HG03442 (cell line): ENCODE measurements at regions not wholly inside any gene's neighbourhood (a gene's known extent, or its start where the extent isn't known, plus 50 kb on each side); places are given as distances from the start of the nearest gene placed in this dataset.
"Not testable (repeated sequence)": the region's sequence is repeated elsewhere in the genome, so short reads cannot be mapped to it uniquely, and the experiment has no call there.

ENCODE experiments used
- ATAC-seq: cut with Tn5 transposase; IDR thresholded peaks from one replicate; pipeline ENCODE4 v1.9.1; 2021; ENCODE audit warnings: mild to moderate bottlenecking, moderate library complexity; ENCODE audit not compliant: unreplicated experiment

DNA sequence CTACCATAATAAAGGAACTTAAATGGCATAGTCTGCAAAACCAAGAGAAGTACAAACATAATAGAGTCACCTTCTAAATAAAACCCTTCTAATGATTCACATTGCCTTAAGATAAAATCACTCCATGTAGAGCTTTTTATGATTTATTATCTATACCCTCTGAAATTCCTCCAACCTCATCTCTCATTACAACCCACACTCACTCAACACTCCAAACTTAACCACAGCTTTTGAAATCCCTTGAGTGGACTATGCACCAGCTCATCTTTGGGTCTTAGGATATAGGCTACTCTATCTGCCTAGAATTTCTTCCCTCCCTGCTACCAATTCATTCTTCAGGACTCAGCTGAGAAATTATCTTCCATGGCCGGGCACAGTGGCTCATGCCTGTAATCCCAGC is 122.5 kb downstream of the CETN3 start:
- ATAC-seq = no peak

DNA sequence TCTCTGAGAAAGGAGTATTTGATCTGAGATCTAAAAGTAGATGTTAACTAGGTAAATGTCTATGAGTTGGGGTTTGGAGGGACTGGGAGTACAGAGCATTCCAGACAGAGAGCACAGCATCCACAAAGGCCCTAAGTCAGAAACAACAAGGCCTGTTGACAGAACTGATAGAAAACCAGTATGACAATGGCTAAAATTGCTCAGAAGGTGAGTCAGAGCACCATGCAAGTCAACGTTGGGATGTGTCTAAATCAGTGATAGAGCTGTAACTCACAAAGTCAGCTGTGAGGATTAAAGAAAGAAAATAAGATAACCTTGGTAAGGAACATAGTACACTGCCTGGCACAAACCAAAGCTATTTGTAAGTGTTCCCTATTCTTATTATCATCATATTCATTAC is 124.0 kb downstream of the CETN3 start:
- ATAC-seq = no peak

DNA sequence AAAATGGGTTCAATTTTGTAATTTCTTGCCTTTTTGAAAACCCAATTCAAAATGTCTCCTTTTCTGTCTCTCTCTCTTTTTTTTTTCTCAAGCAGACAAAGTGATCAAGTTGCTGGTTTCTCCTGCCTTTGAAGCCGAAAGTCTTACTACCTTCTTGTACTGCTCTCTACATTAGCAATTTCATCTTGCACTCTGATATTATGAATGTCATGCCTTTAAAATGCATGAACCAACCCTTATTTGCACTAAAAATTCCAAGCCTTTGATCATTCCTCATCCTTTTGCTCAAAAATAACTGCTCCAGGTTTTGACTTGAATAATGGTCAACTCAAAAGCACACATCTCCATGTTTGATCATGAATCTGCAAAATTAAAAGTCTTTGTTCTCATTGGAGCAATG is 125.2 kb downstream of the CETN3 start:
- ATAC-seq = no peak

DNA sequence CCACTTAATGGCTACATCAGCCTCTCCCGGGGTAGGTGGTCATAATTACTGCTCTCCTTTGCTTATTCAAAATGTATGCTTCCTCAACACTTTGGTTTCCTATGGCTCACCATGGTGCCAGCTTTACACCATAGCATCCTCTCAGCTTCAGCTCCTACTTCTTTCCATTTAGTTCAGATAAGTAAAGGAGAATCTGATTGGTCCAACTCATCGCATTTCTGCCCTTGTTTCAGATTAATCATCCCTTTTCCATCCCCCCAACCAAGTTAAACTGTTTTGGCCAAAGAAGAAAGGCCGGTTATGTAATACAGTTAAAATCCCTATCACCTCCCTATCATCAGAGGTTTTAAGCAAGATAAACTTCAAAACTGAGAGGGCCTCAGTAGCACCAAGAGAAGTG is 130.5 kb downstream of the CETN3 start:
- ATAC-seq = no peak

DNA sequence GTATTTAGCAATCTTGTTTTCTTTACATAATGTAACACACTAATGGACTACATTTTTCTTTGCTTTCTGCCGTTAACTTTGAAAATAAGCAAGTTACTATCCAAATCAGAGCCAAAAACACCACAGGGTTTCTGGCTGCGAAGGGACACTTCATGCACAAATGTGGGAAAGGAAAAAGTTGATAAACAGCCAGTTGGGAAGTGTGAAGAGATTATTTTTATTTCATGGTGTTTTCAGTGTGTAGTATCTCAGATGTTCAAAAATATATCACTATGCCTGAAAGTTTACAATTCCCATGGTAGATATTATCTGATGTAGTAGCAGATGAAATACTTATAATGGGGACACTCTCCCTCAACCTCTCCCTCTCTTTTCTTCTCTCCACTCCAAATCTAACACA is 135.3 kb downstream of the CETN3 start:
- no peak for ATAC-seq

DNA sequence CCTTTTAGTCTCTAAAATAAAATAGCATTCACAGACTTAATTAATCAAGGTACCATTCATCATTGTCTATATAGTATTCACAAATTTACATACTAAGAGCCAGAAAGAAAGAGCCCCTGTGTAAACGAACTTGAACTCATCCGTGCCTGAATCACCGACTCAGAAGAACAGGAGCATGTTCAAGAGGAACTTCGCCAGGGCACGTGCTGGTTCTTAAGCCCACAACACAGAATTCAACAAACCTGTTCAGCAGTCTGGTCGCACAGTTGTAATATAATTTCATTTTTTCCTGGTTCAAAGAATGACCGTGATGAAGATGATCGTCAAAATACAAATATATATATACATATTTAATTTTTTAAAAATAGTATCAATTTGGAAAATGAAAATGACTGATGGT is 141.9 kb downstream of the CETN3 start:
- no peak for ATAC-seq

DNA sequence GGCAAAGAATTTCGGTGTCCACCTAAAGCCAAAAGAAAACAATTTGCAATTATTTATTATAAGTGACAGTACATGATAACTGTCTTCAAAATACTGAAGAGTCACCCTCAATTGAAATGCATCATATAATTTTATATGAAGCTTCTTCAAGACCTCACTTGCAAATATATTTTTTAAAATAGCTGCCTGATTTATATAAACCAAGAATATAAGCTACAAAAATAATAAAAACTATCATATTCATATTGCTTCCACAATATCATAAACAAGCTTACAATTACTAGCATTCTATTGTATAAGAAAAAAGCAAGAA is 144.1 kb downstream of the CETN3 start:
- no peak for ATAC-seq

DNA sequence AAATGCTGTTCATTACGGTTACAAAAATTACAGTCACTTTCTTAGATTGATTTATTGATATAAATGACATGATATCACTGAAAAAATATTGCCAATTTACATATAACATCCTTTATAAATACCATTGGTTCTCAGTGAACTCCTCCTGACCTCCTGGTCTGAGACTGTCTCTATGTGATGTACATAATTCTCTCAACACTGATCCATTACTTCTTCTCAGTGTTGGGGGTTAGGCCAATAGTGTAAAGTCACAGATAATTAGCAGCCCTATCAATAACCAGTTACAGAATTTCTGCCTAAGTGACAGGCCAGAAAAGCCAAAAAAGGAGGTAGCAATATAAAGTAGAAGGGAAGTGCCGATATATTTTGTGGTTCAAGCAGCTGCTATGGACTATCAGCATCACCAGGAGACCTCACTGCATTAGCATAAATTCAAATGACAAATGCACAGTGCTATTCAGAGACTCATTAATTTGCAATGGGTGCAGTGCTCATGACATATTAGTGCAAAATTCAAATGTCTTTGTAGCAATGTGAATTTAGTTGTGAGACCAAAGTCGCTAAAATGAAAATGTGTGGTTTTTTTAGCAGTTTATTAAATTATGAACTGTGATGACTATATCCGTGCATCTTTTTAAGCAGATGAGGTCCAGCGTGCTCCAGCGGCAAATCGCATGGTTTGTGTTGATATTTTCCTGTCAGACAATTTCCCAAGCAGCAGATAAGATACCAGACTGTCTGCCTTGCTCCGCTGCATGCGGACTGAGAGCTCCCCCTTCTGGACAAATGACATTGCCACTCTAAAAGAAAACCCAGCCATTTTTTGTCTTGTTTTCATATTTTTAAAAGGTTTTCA is 144.6 kb downstream of the CETN3 start:
- peak; percentile 60 for ATAC-seq

DNA sequence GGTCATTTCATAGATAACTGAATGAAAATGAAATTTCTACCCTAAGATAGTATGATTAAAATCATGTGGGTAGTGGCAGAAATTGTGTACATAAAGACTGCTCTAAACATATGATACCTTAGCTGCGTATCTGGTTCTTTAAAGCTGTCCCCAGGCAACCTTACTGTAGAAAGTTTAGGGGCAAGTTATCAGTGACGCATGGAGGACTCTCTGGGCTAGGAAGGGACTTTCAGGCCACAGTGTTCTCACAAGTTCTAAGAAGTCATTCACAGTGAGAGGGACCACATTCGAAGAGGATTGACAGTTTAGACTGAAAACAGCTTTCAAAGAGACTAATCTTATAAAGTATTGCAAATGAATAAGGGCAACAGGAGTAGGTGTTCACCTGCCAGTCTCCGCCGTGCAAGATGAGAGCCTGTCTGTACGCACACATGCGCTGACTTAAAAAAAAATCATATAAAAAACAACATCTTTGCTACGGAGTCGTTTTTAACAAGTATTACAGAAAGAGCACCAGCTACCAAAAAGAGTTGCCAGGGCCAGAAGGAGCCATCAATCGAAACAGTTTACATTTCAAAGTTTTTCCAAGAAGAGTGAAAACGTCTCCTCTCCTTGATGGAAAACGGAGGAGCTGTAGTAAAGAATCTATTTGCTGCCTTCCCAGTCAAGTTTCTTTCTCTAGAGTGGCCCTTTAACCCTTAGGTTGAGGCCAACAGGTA is 146.3 kb downstream of the CETN3 start:
- no peak for ATAC-seq

DNA sequence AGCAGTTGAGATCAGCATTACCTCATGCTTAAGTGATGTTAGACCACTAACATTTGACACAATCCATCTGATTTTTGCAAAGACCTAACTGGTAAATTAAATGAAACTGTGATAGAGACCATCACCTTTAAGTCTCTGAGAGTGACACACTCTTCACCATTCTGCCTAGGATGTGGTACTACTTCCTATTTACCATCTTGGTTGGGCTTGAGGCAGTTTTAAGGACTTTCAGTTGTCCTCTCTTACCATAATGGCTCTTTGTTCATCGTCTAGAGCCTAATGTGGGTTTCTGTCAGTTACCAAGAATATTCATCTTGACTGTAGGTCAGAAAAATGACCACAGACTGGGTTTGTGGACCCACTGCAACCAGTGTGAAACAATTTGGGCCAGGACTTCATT is 158.1 kb downstream of the CETN3 start:
- no peak for ATAC-seq

DNA sequence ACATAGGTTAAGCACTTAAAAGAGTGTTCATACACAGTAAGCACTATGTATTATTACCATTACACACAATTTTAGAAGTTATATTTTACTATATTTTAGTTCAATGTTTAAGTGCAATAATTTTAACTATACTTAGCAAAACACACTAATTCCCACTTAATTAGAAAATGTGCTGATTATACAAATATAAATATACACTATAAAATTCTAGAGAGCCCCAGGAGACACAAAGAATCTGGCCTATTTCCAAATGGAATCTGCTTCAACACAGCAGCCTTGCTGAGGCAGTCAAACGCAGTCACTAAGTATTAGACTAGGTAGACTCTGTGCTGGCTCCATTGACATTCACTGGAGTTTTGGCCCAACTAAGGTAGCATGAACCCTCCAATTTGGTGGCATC is 160.9 kb downstream of the CETN3 start:
- no peak for ATAC-seq

DNA sequence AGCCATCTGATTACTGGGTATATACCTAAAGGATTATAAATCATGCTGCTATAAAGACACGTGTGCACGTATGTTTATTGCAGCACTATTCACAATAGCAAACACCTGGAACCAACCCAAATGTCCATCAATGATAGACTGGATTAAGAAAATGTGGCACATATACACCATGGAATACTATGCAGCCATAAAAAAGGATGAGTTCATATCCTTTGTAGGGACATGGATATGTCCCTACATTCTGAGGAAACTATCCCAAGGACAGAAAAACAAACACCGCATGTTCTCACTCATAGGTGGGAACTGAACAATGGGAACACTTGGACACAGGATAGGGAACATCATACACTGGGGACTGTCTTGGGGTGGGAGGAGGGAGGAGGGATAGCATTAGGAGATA is 165.7 kb downstream of the CETN3 start:
- ATAC-seq = not testable (repeated sequence)

DNA sequence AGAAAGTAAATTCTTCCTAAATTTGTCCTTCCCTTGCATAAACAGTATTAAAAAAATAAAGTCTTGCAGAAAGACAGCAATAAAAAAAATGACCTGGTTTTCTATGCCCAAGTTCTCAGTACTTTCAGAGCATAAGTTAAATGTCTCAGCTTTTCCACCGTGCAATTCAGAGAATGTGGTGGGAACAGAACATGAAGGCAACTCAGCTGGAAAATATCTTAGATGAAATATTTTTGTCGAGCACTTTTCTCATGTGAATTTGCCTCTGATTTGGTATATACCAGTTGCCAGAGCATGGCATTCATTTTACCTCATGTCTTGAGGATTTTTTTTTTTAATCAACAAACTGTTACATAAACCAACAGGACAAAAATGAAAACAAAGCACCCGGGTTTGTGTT is 176.1 kb downstream of the CETN3 start:
- no peak for ATAC-seq

DNA sequence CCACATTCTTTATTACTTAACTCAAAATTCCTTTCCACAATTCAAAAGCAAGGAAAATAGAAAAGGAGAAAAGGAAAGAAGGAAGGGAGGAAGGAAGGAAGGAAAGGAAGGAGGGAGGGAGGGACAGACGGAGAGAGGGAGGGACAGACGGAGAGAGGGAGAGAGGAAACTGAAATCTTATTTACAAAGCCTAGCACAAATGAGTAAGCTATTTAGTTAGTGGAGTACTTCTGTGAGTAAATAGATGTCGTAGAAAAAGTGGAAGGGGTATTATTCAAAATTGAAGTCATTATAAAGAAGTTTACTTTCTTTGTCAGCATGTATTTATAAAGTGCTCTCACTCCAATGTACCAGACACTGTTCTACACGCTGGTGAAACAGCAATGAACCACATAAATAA is 177.9 kb downstream of the CETN3 start:
- no peak for ATAC-seq

DNA sequence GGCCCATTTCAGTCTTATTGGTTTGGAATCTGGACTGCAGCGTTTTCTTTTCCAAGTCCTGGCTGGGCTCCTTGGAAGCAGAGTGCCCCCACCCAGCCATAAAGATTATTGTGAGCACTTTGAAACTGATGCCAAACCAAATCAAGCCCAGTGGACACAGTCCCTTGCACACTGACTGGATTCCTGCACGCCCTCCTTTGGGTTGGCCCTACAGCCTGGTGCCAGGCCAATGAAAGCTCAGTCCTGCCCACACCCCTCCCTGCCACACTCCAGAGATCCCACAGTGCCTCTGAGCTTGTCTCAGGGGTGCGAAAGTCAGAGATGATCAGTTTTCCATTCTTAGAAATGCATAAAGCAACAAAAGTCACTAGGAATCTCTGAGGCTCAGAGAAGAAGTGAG is 181.9 kb downstream of the CETN3 start:
- ATAC-seq = no peak

DNA sequence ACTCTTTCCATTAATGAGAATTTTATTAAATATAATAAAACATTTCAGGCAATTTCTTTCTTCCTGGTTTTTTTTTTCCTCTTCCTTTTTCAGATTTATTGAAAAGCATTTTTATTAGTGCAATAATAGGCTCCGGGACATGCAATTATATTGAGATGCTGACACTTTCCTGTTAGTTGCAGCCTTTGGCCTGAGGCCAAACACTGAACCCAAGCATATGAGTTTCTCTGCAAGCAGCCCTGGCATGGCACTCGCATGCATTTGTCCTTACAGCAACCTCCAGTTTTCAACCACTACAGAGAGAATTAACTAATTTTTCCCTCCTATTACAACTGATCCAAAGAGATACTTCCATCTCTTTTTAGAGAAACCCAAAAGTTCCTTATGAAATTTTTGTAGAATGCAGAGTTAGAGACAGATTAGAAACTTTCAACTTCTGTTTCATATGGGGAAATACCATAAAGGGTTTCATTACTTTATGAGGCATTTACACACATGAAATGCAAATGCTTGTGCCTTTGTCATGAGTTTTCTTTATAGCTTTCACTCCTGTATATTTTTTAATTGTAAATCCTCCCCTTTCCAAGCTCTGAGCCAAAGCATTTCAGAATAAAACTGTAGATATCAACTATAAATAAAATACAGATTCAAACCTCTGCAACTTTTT is 183.0 kb downstream of the CETN3 start:
- no peak for ATAC-seq

DNA sequence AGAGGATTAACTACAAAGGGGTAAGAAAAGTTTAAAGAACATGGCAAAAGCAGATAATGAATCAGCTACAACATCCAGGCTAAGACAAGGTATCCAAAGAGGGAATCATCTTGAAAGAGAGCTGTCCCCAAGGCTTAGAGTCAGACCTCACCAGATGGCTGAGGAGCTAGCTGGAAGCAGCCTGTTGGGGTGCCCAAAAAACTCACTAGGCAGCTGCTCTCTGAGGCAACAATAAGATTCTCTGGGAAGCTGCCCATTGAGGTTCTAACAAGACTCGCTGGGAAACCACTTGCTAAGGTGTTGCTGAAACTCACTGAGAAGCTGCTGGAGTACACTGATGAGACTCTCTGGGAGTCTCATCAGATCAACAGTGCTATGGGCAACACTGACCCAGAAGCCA is 185.2 kb downstream of the CETN3 start:
- no peak for ATAC-seq

DNA sequence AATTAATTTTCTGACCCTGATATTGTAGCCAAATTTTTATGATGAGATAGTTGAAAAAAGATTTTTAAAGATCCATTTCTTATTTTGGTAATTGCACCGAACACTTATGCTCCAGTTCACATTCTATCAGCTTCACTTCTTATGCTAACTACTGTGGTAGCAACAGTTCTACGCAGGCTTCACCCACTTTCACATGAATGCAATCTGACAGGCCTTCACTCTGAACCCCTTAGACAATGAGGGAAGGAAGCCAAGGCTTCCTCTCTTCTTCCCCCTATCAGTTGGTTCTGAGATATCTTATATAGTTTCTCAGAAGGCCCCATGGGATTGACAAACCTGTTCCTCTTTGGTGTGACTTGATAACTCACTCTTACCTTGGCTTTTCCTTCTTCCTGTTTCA is 185.8 kb downstream of the CETN3 start:
- no peak for ATAC-seq

DNA sequence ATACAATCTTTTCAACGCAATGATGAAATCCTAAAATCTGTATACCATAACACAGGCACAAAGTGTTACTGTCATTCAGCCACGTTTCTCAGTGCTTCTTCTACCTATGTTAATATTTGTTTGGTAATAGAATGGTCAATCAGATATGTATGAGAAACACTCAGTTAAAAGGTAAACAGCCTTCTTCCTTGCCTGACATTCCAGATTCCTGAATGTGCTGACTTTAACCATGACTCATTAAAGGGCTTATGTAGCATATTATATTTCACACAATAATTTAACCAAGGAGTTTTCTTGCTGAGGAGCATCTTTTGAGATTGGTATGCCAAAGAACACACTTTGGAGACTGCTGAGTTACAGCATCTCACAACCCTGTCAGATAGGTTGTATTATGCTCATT is 187.6 kb downstream of the CETN3 start:
- ATAC-seq = no peak

DNA sequence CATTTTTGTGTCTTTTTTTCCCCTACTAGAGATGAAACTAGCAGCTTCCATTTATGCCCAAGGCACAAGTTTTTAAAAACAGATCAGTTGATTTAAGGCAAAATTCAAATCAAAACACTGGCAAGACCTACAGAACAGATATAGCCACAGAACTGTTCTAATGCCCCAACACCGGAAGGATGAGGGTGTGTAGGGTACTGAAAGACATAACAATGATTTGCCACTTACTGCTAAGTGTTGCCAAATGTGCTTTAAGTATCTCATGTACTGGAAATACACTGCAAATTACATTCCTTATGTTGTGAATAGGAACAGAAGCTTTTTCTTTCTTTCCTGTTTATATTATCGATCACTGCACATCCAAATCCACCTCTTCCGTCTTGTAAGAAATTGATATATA is 189.0 kb downstream of the CETN3 start:
- ATAC-seq = no peak

DNA sequence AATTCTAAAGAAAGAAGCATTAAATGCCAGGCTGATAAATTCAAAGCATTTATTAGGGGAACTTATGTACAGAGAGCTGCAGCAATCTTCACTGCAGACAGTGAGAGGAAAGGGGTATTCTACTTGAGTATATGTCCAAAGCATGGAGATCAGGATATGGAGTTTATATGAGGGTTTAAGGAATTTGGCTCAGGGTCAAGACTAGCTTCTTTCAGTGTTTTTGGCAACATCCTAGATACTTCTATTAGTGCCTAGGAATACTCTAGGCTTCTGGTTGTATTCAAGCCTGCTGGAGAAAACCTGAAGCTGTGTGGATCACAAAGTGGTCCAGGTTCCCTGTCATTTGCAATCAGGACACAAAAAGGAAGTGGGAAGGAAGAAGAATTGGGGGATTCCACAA is 194.6 kb downstream of the CETN3 start:
- ATAC-seq = no peak

DNA sequence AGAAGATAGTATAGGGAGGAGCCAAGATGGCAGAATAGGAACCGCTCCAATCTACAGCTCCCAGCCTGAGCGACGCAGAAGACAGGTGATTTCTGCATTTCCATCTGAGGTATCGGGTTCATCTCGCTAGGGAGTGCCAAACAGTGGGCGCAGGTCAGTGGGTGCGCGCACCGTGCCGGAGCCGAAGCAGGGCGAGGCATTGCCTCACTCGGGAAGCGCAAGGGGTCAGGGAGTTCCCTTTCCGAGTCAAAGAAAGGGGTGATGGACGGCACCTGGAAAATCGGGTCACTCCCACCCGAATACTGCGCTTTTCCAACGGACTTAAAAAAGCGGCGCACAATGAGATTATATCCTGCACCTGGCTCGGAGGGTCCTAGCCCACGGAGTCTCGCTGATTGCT is 201.2 kb downstream of the CETN3 start:
- ATAC-seq = not testable (repeated sequence)
